GM12878 (cell line): ENCODE measurements at regions not wholly inside any gene's neighbourhood (a gene's known extent, or its start where the extent isn't known, plus 50 kb on each side); places are given as distances from the start of the nearest gene placed in this dataset.

Source experiments
- ATAC-seq: fragments of 200-7000 bp; cut with Tn5 transposase; 3 replicates; pipeline ENCODE4 v1.9.1; 2020; ENCODE audit warnings: mild to moderate bottlenecking, moderate library complexity
- BruUV-seq: library from RNA; stranded (reverse); fragments of 400-500 nt; replicated peaks from 2 replicates; lab custom pipeline; 2021; lab: Mats Ljungman, UMichigan
- CTCF ChIA-PET: fragments of 300-600 bp; sonication (Branson Sonifier 250); formaldehyde crosslinking; extraction: SDS; loops from one replicate; lab custom pipeline; 2021; ENCODE audit warnings: inconsistent platforms; lab: Yijun Ruan, JAX
- POLR2A ChIA-PET: fragments of 350-600 bp; formaldehyde crosslinking; extraction: SDS; loops from one replicate; lab custom pipeline; 2021; ENCODE audit warnings: inconsistent platforms; lab: Charles Lee
- RAD21 ChIA-PET: fragments of 300-600 bp; sonication (Branson Sonifier 250); formaldehyde crosslinking; loops from one replicate; lab custom pipeline; 2023; ENCODE audit warnings: antibody characterized with exemption; ENCODE audit not compliant: unreplicated experiment; lab: Charles Lee
- SMC1A ChIA-PET: fragments of 300-600 bp; sonication (Branson Sonifier 250); formaldehyde crosslinking; loops from one replicate; lab custom pipeline; 2023; ENCODE audit not compliant: unreplicated experiment, uncharacterized antibody; lab: Charles Lee
- DNase-seq: peaks from one replicate; pipeline ENCODE4 v3.0.0-alpha.2; 2011; ENCODE audit warnings: low read depth, low spot score
- FAIRE-seq: peaks from 3 replicates; lab custom pipeline; 2011; peaks lifted over from hg19 to GRCh38; lab: Jason Lieb, UNC
- H2AFZ ChIP-seq: 2 replicates; pipeline ENCODE4 v1.6.0; 2011; ENCODE audit warnings: low read depth, low read length, control low read depth; ENCODE audit not compliant: control insufficient read depth
- H3K27ac ChIP-seq: 2 replicates; pipeline ENCODE4 v1.5.1; 2011; ENCODE audit warnings: control low read depth; ENCODE audit not compliant: control insufficient read depth, insufficient read depth
- H3K27me3 ChIP-seq, 2 experiments: replicated peaks in 1 of 2; 2 replicates each; pipeline versions ENCODE4 v1.6.0 to v1.6.1; 2011; ENCODE audit warnings: low read length in 1 of 2; ENCODE audit not compliant: control insufficient read depth in 2 of 2, insufficient read depth in 2 of 2
- H3K36me3 ChIP-seq, 2 experiments: 2 replicates each; pipeline ENCODE4 v1.5.1; 2011; ENCODE audit warnings: low read length in 1 of 2; ENCODE audit not compliant: control insufficient read depth in 2 of 2, insufficient read depth in 2 of 2
- H3K4me1 ChIP-seq: 2 replicates; pipeline ENCODE4 v1.6.1; 2011; ENCODE audit warnings: mild to moderate bottlenecking, low read length, moderate library complexity, mixed read lengths; ENCODE audit not compliant: control insufficient read depth, insufficient read depth
- H3K4me2 ChIP-seq: 2 replicates; pipeline ENCODE4 v1.6.0; 2011; ENCODE audit warnings: control low read depth; ENCODE audit not compliant: control insufficient read depth, insufficient read depth
- H3K4me3 ChIP-seq: fragments of 200-600 bp; sonication (generic); 2 replicates; pipeline ENCODE4 v1.5.1; 2016
- H3K79me2 ChIP-seq: 2 replicates; pipeline ENCODE4 v1.6.0; 2011; ENCODE audit warnings: low read length; ENCODE audit not compliant: control insufficient read depth, insufficient read depth
- H3K9ac ChIP-seq: 2 replicates; pipeline ENCODE4 v1.8.0; 2011; ENCODE audit warnings: low read length, control low read depth, mixed read lengths; ENCODE audit not compliant: control insufficient read depth, insufficient read depth
- H3K9me3 ChIP-seq: replicated peaks from 3 replicates; pipeline ENCODE4 v1.5.1; 2011; ENCODE audit warnings: mild to moderate bottlenecking, low read length; ENCODE audit not compliant: control insufficient read depth, insufficient read depth
- H4K20me1 ChIP-seq: 2 replicates; pipeline ENCODE4 v1.6.0; 2011; ENCODE audit not compliant: control insufficient read depth, insufficient read depth
- ATF3 ChIP-seq: IDR thresholded peaks from 2 replicates; pipeline ENCODE4 v1.6.1; 2011; ENCODE audit warnings: low read depth, mild to moderate bottlenecking, low read length, moderate library complexity, borderline replicate concordance; ENCODE audit errors: extremely low read depth
- BACH1 ChIP-seq: fragments of 450-650 bp; IDR thresholded peaks from 2 replicates; pipeline ENCODE4 v1.6.1; 2017; ENCODE audit warnings: mild to moderate bottlenecking, borderline replicate concordance
- BMI1 ChIP-seq: fragments of 450-650 bp; IDR thresholded peaks from 2 replicates; pipeline ENCODE4 v1.6.1; 2016; ENCODE audit warnings: mild to moderate bottlenecking, moderate library complexity, borderline replicate concordance
- KDM1A ChIP-seq: fragments of 200-600 bp; sonication (generic); IDR thresholded peaks from 2 replicates; pipeline ENCODE4 v1.6.1; 2016; ENCODE audit warnings: borderline replicate concordance
- PBX3 ChIP-seq: IDR thresholded peaks from 2 replicates; pipeline ENCODE4 v1.6.1; 2011; ENCODE audit warnings: mild to moderate bottlenecking, low read depth, low read length, moderate library complexity; ENCODE audit not compliant: insufficient replicate concordance
- RAD51 ChIP-seq: fragments of 450-650 bp; IDR thresholded peaks from 2 replicates; pipeline ENCODE4 v1.6.1; 2016; ENCODE audit warnings: moderate library complexity, mild to moderate bottlenecking, inconsistent platforms
- RELB ChIP-seq: fragments of 450-650 bp; IDR thresholded peaks from 2 replicates; pipeline ENCODE4 v1.6.1; 2017; ENCODE audit warnings: low read depth, mild to moderate bottlenecking, moderate library complexity
- REST ChIP-seq: IDR thresholded peaks from 2 replicates; pipeline ENCODE4 v1.6.1; 2012; ENCODE audit warnings: mild to moderate bottlenecking, low read depth, low read length
- SKIL ChIP-seq: fragments of 450-650 bp; IDR thresholded peaks from 2 replicates; pipeline ENCODE4 v1.6.1; 2017; ENCODE audit warnings: mild to moderate bottlenecking, low read depth, inconsistent platforms; ENCODE audit not compliant: poor library complexity, severe bottlenecking
- ZNF622 ChIP-seq: fragments of 450-650 bp; IDR thresholded peaks from 2 replicates; pipeline ENCODE4 v1.6.1; 2017; ENCODE audit warnings: mild to moderate bottlenecking, inconsistent platforms
- WGBS: methylation state at CpG from one replicate; pipeline ENCODE4 v1.1.6; 2016; ENCODE audit warnings: low lambda C conversion rate; ENCODE audit not compliant: insufficient replicate concordance, insufficient coverage; ENCODE audit errors: missing lambda C conversion rate; 5-methylcytosine and 5-hydroxymethylcytosine counted together
- in situ Hi-C: fragments of 300-500 bp; cut with MboI; formaldehyde crosslinking; loops from 9 replicates; pipeline ENCODE4 v1.14.3; 2018; ENCODE audit warnings: mixed read lengths
- intact Hi-C: fragments of 100-400 bp; cut with micrococcal nuclease; formaldehyde crosslinking; loops from one replicate; pipeline ENCODE4 v1.14.2; 2022; ENCODE audit not compliant: unreplicated experiment

- TF ChIP-seq SKIL (no peak), ATF3 (no peak), RELB (no peak)
Measured at GRCh38 chr7:36796850-36797536, 72.7 kb upstream of the AOAH start (continued).

- DNase-seq (no peak), ATAC-seq (no peak), FAIRE-seq (no peak)
- H4K20me1 ChIP-seq = no peaks in the 10 kb centered on the region
- no peaks in the 10 kb centered on the region; the same call in 2 of the 3 replicates for H3K9me3 ChIP-seq
- in situ Hi-C loops = no loop called here
- 16% methylated on average over 4 of the region's 4 CpGs for WGBS
- H3K27me3 ChIP-seq = no peaks in the 10 kb centered on the region
- ChIA-PET POLR2A (no interaction called here), SMC1A (interaction anchor here (1.0 to 1.4 kb wide), 5 partner anchors 10 to 70 kb away, joined by 3 to 7 read pairs (median 3); no protein-coding TSS in a partner anchor), CTCF (interaction anchor here (0.7 to 1.7 kb wide), 3 partner anchors 51 to 322 kb away, joined by 3 to 4 read pairs (median 4); no protein-coding TSS in a partner anchor), RAD21 (no interaction called here)
- H3K4me1 ChIP-seq = no peaks in the 10 kb centered on the region
- no peaks in the 10 kb centered on the region for H3K36me3 ChIP-seq
- H3K27ac ChIP-seq = no peak overlapping the region
- no peak overlapping the region for H3K9ac ChIP-seq
- H3K4me2 ChIP-seq = no peak overlapping the region
- no peaks in the 10 kb centered on the region for H3K79me2 ChIP-seq
- H3K4me3 ChIP-seq = no peak overlapping the region
- H2AFZ ChIP-seq = no peak overlapping the region
- intact Hi-C loops = no loop called here
- BruUV-seq = no TSS peak
- TF ChIP-seq KDM1A (no peak), ZNF622 (no peak), REST (no peak), PBX3 (no peak), BMI1 (no peak), BACH1 (no peak), RAD51 (no peak)
Measured at GRCh38 chr7:36795451-36796021, 71.2 kb upstream of the AOAH start.
